SH-SY5Y (cell line): ENCODE measurements at regions not wholly inside any gene's neighbourhood (a gene's known extent, or its start where the extent isn't known, plus 50 kb on each side); places are given as distances from the start of the nearest gene placed in this dataset.

Experiments used
- GATA2 ChIP-seq: IDR thresholded peaks from 2 replicates; pipeline ENCODE4 v1.6.1; 2011; ENCODE audit warnings: mild to moderate bottlenecking, low read depth, low read length
- GATA3 ChIP-seq: IDR thresholded peaks from 2 replicates; pipeline ENCODE4 v1.6.1; 2011; ENCODE audit warnings: low read depth, mild to moderate bottlenecking, low read length, moderate library complexity

DNA sequence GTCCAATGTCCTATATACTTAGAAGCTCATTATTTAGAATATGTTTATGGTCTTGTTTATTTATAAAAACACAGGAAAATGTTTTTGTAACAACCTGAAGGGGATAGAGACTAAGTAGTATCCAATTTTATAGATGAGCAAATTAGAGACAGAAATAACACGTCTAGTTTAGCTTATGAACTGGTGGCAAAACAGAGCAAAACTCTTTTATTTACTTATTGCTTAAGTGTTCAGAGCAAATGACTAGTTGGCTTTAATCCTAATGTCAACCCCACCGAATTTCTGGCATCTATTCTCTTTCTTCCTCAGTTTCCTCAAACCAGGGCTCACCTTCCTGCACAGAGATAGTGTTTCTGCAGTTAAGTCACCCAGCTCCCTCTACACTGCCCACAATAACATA, 792.8 kb downstream of the REEP3 start:
- TF ChIP-seq GATA3 (no peak), GATA2 (no peak)

DNA sequence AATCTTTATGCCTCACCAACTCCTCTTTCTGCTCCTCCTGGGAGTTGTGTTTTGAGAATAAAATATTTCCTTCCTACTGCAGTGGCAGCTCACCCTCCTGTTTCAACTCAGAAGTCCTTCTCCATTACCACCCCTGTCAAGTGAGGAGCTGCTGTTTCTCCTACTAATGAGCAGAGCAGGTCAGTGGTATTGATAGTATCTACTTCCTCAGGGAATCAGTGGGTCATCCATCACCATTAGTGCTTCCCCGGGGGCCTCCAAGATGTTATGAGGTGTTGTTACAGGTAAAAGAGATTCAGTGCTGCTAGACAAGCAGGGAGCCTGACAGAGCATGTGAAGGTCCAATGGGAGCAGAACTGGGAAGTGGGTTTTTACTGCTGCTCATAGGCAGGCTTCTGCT, 795.2 kb downstream of the REEP3 start:
- TF ChIP-seq GATA3 (no peak), GATA2 (peak; percentile 48)

DNA sequence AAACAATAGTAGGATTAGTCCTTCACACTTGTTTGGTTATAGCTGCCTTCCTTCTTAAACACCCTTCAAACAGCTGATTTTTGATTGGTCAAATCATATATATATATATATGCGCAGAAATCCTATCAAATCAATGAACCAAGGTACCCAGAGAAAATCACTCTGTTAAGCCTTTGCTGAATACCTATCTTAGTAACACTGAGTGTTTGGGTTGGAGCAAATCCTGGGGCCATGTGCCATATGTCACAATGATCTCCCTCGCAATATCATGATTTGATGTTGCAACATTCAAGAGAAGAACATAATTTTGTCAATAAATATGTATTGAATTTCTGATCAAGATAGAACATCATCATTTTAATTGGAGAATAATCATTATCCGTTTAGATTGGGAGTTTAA, 795.6 kb downstream of the REEP3 start:
- TF ChIP-seq GATA2 (no peak), GATA3 (no peak)

DNA sequence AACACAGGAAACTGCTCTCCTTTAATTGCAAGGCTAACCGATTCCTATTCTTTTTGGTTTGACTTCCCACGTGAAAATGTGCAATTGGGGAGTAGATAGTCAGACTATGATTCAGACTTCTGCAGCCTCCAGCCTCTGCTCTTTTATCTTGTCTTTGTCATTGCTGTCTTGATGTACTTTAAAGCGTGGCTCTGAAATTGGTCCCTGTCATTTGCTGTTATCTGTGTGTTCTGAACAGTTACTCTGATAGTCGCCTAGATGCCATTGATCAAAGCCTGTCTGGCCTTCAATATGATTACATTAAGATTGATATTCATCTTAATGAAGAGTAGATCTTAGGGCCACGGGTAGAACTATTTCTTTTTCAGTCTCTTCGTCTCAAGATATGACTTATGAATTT, 799.2 kb downstream of the REEP3 start:
- TF ChIP-seq GATA2, result peak; percentile 55; the same call in 1 of the 2 replicates
- TF ChIP-seq GATA3, result 0 out of 2 replicates have a peak, but pooled peaks have one; percentile 38

DNA sequence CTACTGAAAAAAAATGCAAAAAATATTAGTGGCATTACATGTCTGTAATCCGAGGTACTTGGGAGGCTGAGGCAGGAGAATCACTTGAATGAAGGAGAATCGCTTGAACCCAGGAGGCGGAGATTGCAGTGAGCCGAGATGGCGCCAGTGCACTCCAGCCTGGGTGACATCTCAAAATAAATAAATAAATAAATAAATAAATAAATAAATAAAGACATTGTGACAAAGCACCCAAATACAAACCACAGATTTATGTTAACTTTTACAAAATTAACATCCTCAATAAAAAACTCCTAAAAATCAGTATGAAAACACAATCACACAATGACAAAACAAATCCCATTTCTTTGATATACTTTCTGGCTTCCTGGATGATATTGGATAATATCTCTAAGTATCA, 808.3 kb downstream of the REEP3 start:
- TF ChIP-seq GATA2, result no peak
- TF ChIP-seq GATA3, result no peak

DNA sequence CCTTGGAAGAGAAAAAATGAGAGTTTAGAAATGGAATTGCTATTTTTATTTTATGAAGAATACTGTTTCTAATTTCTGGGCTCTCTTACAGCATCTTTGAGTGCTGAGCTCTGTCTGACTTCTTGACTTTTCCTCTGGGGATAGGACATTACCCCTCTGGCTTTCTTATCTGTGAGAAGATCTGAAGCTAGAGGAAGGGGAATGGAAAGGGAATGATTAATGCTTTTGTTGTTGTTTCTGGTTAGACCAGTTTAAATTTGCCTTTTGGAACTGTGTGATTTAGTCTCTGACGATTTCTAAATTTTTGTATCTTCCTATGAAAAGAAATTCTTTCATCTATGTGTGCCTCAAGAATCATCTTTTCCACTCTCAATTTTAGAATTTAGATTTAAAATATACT, 811.4 kb downstream of the REEP3 start:
- TF ChIP-seq GATA2 (peak; percentile 39; the same call in 1 of the 2 replicates), GATA3 (no peak)

DNA sequence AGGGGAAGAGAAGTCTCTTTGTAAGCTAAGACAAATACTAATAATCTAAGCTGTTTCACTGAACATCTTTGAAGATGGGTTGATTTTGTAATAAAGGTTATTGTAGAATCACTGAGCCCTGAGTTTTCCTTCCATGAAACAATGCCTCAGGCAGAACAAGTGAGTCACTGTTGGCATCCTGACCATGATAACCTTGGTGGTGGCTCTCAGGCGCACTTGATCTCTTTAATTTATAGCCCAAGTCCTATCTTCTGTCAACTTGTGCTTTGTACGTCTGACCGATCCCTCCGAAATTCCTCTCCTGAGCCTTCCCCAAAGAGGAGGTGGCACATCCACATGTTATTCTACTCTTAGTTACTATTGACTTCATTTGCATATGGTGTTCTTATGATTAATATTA, 812.9 kb downstream of the REEP3 start:
- TF ChIP-seq GATA3, result no peak
- TF ChIP-seq GATA2, result no peak

DNA sequence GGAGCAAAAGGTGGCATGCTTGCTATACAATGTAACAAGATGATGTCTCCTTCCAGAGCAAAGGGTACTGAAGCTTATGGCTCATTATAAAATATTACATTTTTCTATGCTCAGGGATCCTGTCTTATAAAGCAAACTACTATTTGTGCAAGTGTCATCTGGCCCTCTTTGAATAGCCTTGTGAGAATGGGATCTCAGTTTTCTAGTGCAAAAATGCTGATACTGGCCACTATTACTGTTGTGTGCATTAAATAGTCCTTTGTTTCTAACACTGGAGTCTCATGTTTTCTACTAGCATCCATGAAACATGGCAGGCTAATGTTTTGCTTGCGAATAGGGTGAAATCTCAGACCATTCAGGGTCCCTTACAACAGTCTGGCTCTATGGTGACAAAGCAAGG, 823.0 kb downstream of the REEP3 start:
- TF ChIP-seq GATA2 (no peak), GATA3 (no peak)

DNA sequence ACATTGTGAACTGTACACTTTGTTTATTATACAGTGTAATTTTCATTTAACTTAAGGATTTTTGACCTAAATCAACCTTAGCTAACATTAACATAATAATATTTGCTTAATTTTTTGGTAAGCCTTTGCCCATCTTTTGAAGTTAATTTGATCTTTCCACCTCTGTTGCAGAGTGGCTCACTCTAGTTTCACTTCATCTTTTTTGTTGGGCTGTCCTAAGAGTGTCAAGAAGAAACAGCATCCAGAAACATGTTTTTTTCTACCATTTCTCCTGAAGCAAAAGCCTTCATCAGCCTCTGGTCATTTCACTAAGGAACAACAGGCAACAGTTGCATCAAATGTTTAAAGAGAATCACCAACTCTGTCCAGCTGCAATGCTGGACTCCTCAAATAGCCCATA, 824.7 kb downstream of the REEP3 start:
- TF ChIP-seq GATA2 (no peak), GATA3 (no peak)

DNA sequence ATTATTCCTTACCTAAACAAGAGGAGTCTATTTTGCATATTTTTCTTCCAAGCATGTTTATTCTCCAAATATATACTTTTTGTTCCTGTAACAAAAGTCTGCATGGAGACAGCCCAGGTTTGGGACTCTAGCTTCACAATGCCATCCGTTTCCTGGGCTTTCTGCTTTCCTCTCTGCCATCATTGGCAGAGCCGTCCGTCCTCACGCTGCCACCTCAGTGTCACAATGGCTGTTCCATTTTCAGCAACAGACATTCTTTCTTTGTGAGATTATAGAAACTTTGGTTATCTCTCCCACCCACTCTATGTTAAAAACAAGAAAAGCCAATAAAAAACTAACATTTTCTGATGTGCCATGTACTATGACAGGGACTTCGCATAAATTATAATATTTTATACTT, 825.2 kb downstream of the REEP3 start:
- TF ChIP-seq GATA2, result no peak
- no peak for TF ChIP-seq GATA3

DNA sequence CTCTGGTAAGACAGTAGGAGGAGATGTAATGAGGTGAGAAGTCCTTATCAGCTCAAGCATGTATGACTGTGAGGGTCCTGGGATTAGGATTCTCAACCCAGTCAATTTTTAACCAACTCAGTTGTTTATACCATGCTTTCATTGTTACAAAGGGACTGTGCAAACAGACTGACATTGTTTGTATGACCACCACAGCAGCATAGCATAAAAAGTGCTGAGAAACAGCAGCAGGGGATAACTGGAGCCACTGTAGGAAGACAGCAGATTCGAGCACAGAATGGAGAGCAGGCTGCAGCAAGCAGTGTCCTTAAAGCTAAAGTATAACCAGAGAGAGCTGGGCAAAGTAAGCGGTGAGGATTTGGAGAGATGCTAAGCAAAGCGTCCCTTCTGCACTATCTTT, 829.5 kb downstream of the REEP3 start:
- TF ChIP-seq GATA3 (no peak), GATA2 (no peak)

DNA sequence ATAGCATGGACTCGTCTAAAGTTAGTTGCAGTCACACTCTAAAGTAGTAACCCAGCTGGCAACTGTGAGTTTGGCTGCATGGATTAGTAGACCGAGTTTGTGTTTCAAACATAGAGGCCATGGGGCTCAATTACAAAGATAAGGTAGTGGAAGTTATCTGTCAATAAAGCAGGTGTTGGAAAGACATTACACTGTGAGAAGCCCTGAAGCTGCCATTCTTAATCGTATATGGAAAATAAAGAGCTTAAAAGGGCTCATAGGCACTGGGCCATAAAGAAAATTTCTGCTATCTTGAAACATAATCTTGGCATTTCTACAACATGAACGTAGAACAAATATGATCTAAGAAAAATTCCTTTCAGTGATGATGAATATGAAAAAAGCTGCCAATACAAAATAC, 837.7 kb downstream of the REEP3 start:
- no peak for TF ChIP-seq GATA3
- TF ChIP-seq GATA2, result no peak

DNA sequence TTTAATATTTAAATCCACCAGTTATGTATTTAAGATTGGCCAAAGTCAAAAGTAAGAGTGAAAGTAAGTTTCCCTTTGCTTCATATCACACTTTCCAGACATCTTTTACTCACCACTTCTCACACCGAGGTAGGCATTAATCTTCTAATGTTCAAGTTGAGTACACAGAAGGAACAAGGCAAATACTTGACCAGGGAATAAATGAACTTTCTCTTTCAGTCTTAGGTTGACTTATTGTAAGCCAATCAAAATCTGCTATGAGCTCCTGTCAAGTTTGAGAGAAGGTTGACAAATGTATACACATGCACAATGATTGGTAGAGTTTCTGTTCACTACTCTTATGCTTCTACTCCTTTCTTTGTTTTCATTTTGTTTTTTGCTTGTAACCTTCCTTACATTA, 842.5 kb downstream of the REEP3 start:
- TF ChIP-seq GATA2 (no peak), GATA3 (no peak)

DNA sequence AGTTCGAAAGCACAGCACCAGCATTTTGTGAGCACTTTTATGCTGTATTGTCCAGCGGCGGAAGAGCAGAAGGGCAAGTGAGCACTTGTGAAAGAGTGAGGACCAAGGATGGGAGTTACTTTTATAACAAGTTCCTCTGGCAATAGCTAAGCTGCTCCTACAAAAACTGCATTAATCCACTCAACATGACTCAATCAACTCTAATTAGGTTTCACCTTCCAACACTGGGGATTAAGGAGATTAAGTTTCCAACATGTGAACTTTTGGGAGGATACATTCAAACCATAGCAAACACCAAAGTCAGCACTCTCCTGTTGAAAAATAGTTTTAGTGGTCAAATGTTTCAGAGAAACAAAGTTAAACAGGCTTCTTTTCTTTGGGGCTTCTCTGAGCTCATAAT, 844.5 kb downstream of the REEP3 start:
- TF ChIP-seq GATA3, result no peak
- TF ChIP-seq GATA2, result no peak

DNA sequence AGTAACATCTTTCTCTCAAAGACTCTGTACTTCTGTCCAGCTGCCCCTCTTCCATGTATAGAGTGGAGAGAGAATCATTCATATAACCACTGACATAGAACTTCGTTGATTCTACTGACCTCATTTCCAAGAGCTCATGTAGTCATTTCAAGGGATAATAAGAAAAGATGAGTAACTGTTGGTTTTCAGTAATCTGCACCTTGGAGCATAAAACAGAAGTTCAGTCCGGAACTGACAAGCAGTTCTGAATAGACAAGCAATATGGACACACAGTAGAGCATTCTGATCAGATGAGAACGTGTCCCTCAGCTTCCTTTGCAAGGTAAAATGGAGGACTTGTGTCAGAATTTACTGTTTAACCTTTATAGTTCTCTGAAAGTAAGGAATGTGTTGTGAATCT, 847.1 kb downstream of the REEP3 start:
- TF ChIP-seq GATA3 (no peak), GATA2 (no peak)

DNA sequence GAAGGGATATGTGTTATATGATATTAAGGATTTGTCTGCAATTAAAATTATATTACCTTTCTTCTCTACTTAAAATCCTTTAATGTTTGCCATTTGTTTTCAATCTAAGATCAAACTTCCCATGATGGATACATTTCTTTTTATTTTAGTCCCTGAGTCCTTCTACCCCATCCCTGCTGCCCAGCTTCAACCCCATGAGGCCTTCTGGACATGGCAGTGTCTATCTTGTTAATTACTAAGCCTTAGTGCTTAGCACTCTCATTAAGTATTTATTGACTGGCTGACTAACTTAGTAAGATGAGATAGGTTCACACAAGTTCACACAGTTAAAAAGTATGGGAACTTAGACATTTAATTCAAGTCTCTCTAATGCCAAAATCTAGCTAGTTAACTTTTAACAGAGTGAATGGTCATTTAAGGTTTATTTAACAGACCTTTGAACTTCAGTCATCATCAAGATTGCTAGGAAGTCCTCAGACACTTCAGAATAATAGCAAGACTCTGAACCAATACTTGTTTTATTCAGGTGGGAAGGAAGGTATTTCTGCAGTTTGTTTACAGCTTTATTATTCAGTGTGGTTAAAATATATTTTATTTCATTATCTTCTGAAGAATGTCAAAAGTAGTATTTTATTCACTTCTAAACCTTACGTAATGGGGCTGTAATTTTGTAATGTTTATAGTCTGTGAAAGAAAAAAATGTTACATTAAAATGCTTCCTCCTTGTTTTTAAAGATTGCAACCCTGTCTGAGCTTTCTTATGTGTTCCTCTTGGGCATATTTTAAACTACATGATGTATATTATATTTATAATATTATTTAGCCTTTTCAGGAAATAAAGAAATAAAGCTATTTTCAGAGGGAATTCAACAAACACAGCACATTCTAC, 848.9 kb downstream of the REEP3 start:
- TF ChIP-seq GATA2 (no peak), GATA3 (no peak)

DNA sequence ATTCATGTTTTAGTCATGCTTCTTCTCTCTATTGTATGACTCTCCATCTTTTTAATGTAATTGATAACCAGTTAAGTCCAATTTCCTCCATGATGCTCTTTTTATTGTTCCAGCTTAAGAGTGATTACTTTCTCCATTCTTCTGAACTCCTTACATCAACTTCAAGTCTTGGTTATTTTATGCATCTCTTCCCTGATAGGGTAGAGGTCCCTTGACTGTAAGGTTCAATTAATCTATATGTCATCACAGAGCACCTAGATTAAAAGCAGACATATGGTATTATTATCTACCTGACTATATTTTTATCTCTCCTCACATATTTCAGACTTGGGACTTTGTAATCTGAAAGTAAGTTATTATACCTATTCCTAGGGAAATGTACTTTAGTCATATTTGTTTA, 853.1 kb downstream of the REEP3 start:
- TF ChIP-seq GATA2 (no peak), GATA3 (no peak)
